Nephron (organoid): ENCODE measurements at regions not wholly inside any gene's neighbourhood (a gene's known extent, or its start where the extent isn't known, plus 50 kb on each side); places are given as distances from the start of the nearest gene placed in this dataset.
A peak's percentile ranks its signal among the peaks of the same experiment; 100 is the strongest.

Experiments used
- H3K27ac Mint-ChIP-seq, 3 experiments: 2 replicates each; pipeline ENCODE4 v1.8.0; 2020; ENCODE audit warnings: mixed read lengths in 3 of 3, mild to moderate bottlenecking in 2 of 3, moderate library complexity in 1 of 3
- H3K27me3 Mint-ChIP-seq: 2 replicates; pipeline ENCODE4 v1.8.0; 2021; ENCODE audit warnings: low read depth, mild to moderate bottlenecking, moderate library complexity, mixed read lengths
- H3K36me3 Mint-ChIP-seq: 2 replicates; pipeline ENCODE4 v1.8.0; 2020; ENCODE audit warnings: low read depth, mixed read lengths
- H3K4me1 Mint-ChIP-seq: 2 replicates; pipeline ENCODE4 v1.8.0; 2020; ENCODE audit warnings: mixed read lengths
- H3K4me3 Mint-ChIP-seq, 3 experiments: 2 replicates each; pipeline ENCODE4 v1.8.0; 2020; ENCODE audit warnings: mild to moderate bottlenecking in 3 of 3, mixed read lengths in 3 of 3, moderate library complexity in 2 of 3
- H3K9me3 Mint-ChIP-seq: 2 replicates; pipeline ENCODE4 v1.8.0; 2020; ENCODE audit warnings: mixed read lengths
- CTCF ChIP-seq, 3 experiments: fragments of 200-600 bp; sonication (generic); IDR thresholded peaks; one replicate each; pipeline ENCODE4 v1.5.0; 2021; ENCODE audit warnings: antibody characterized with exemption in 3 of 3; ENCODE audit not compliant: unreplicated experiment in 3 of 3

GRCh38 chr11:106585061-106585460 is 433.2 kb downstream of the GUCY1A2 start:
- TF ChIP-seq CTCF (IDR thresholded peaks at IDR 0.05; ENCODE audit: unreplicated experiment in 3 of 3), result peak in 1 of 3 experiments; percentile 33
- Mint-ChIP-seq H3K36me3 (no peaks in the 10 kb centered on the region), H3K4me3 (no peak overlapping the region), H3K4me1 (no peaks in the 10 kb centered on the region), H3K9me3 (peaks cover 6% of the 10 kb centered on the region), H3K27me3 (no peaks in the 10 kb centered on the region), H3K27ac (no peak overlapping the region)

GRCh38 chr11:106594751-106595351 is 423.4 kb downstream of the GUCY1A2 start:
- no peaks in the 10 kb centered on the region for H3K4me1 Mint-ChIP-seq
- H3K9me3 Mint-ChIP-seq, result peaks cover 3% of the 10 kb centered on the region
- H3K36me3 Mint-ChIP-seq, result no peaks in the 10 kb centered on the region
- no peaks in the 10 kb centered on the region for H3K27me3 Mint-ChIP-seq
- no peak for TF ChIP-seq CTCF (IDR thresholded peaks at IDR 0.05; ENCODE audit: unreplicated experiment in 3 of 3)
- no peak overlapping the region for H3K27ac Mint-ChIP-seq
- H3K4me3 Mint-ChIP-seq, result no peak overlapping the region

GRCh38 chr11:106601684-106602297 is 416.5 kb downstream of the GUCY1A2 start:
- Mint-ChIP-seq H3K27ac (no peak overlapping the region), H3K27me3 (no peaks in the 10 kb centered on the region), H3K4me1 (peaks cover 24% of the 10 kb centered on the region), H3K36me3 (no peaks in the 10 kb centered on the region), H3K9me3 (peaks cover 3% of the 10 kb centered on the region), H3K4me3 (no peak overlapping the region)
- no peak for TF ChIP-seq CTCF (IDR thresholded peaks at IDR 0.05; ENCODE audit: unreplicated experiment in 3 of 3)

- Mint-ChIP-seq H3K27me3 (no peaks in the 10 kb centered on the region), H3K4me3 (no peak overlapping the region), H3K36me3 (no peaks in the 10 kb centered on the region), H3K27ac (no peak overlapping the region), H3K4me1 (peaks cover 9% of the 10 kb centered on the region), H3K9me3 (no peaks in the 10 kb centered on the region)
- no peak for TF ChIP-seq CTCF (IDR thresholded peaks at IDR 0.05; ENCODE audit: unreplicated experiment in 3 of 3)
Measured at GRCh38 chr11:106608677-106609076, 409.6 kb downstream of the GUCY1A2 start.

- Mint-ChIP-seq H3K36me3 (no peaks in the 10 kb centered on the region), H3K27me3 (no peaks in the 10 kb centered on the region), H3K27ac (no peak overlapping the region), H3K4me3 (no peak overlapping the region), H3K9me3 (no peaks in the 10 kb centered on the region), H3K4me1 (no peaks in the 10 kb centered on the region)
- TF ChIP-seq CTCF (IDR thresholded peaks at IDR 0.05; ENCODE audit: unreplicated experiment in 3 of 3), result no peak
Measured at GRCh38 chr11:106614262-106614661, 404.0 kb downstream of the GUCY1A2 start.
